GM19372 (cell line): ENCODE measurements at regions not wholly inside any gene's neighbourhood (a gene's known extent, or its start where the extent isn't known, plus 50 kb on each side); places are given as distances from the start of the nearest gene placed in this dataset.
"Not testable (repeated sequence)": the region's sequence is repeated elsewhere in the genome, so short reads cannot be mapped to it uniquely, and the experiment has no call there.

Experiments used
- ATAC-seq: cut with Tn5 transposase; IDR thresholded peaks from one replicate; pipeline ENCODE4 v1.9.1; 2021; ENCODE audit warnings: mild to moderate bottlenecking, low read depth, moderate library complexity; ENCODE audit not compliant: unreplicated experiment

DNA sequence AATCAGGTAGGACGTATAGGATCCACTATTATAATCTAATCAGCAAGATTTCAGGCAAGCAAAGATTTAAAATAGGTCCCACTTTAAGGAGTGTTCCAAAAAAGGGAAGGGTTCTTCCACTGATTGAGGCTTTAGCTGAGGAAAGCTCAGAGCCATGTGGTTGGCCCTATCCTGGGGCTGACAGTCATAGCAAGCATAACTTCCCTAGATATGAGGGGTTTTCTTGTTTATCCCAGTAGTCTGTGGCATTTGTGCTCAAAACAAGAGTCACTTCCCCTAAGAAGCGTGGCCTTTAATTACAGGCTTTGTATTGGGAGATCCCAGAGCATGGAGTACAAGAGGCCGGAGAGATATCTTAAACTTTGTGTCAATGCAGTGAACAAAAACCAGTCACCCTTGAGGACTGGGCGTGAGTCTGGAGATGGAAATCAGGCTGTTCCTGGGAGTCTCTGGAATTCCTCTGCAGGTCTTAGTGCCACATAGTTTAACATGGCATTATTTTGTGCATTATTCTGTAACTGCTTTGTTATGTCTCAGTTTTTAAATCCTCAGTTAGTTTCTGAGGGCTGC is 136.9 kb upstream of the FBXO11 start:
- ATAC-seq, result no peak

GRCh38 chr2:48043746-48044145 is 137.4 kb upstream of the FBXO11 start:
- ATAC-seq, result no peak

- no peak for ATAC-seq
Observed at GRCh38 chr2:48045613-48046012, 139.3 kb upstream of the FBXO11 start.

DNA sequence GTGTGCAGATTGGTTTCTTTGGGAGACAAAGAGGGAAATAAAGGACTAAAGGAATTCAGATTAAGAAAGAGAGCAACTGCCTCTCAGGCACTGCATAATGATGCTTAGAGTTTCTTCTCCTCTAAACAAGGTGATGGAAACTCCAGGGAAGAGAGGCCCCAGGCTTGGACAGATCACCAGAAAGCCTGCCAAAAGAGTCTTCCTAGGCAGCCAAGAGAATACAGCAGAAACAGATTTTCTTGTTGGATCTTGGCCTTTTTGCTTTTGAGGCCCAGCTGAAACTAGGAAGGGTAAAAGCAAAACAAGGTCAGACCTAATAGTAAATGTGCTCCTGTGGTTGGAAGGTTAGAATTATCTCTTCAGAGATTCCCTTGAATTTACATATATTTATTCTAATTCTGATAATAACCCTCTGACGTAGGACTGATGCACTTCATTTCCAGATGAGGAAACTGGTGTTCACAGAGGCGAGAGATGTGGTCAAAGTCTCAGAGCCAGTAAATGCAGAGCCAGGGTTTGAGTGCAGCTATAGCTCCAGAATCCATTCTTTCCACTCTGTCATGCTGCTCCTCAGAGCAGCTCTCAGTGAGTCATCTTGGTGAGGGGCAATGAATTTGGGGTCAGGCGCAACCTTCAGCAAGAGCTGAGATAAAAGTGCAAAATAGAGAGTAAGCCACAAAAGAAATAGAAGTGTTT is 142.3 kb upstream of the FBXO11 start:
- no peak for ATAC-seq

DNA sequence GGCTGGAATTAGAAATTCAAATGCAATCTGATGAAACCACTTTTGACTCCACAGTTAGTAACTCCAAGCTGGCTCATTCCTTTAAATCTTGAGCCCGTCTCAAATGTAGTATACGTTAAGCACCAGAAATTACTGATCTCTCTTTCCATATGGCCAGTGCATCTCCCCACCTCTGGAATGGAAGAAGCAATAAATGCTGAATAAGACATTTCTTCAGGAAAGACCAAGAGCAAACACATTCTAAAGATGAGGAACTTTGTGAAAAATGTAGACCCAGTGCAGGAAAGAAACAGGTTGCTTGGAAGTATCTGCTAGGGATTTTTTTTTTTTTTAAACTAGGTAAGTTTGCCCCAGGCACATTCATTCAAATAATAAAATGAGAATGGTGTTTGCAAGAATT is 143.1 kb upstream of the FBXO11 start:
- no peak for ATAC-seq

GRCh38 chr2:48050711-48051110 is 144.4 kb upstream of the FBXO11 start:
- ATAC-seq, result no peak

DNA sequence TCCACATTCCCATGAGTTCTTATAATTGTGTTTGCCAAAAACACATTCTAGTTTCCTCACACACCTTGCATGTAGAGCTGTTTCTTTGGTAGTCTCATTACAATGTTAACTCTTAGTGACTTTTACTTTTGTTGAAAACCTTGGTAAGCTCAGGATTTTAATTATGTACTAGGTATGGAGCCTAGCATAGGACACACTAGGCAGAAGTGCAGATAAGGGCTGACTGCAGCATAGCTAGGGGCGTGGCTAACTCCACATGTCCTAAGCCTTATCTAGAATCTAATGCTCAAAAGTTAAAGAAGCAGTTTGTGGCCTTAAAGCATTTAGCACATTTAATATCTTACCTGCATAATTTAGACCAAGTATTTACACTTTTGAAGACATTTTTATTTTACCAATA is 153.7 kb upstream of the FBXO11 start:
- ATAC-seq, result no peak

- ATAC-seq, result not testable (repeated sequence)
Observed at GRCh38 chr2:48061656-48062055, 155.4 kb upstream of the FBXO11 start.

- no peak for ATAC-seq
Observed at GRCh38 chr2:48065096-48065495, 158.8 kb upstream of the FBXO11 start.

- no peak for ATAC-seq
Observed at GRCh38 chr2:48066000-48066399, 159.7 kb upstream of the FBXO11 start.

DNA sequence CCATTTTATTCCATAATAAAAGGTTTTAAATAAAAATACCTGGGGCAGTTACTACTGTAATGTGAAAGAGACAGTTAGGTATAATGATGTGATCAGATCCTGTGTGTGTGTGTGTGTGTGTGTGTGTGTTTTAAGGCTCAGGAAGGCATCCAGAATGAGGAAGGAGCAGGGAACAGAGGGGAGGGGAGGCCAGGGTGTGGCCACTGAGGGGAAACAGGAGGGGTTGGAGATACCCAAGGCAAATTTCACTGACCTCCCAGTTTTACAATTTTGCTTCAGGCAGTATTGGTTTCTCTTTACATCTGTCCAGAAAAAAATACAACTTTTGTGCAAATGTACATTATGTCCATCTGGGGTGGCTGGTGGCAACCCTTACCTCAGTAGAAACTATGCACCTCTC is 163.5 kb upstream of the FBXO11 start:
- ATAC-seq, result no peak

GRCh38 chr2:48070415-48070814 is 164.1 kb upstream of the FBXO11 start:
- no peak for ATAC-seq

DNA sequence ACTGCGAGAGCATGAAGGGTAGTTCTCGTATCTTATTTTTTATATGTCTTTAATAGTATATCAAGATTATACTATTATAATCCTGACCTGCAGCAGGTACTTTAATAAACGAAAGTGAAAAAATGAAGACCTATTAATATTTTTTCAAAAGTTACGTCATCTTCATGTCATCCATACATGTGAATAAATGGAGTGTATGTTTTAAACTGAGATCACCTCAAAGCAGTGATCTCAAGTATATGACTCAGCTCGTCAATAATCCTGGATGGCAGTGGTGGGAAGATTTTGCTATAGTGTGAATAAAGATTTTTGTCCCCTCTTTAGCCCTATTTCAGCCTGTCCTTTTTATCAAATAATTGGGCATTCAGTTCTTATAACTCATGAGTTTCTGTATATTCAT is 166.3 kb upstream of the FBXO11 start:
- no peak for ATAC-seq

- ATAC-seq, result no peak
Observed at GRCh38 chr2:48075631-48076030, 169.3 kb upstream of the FBXO11 start.

DNA sequence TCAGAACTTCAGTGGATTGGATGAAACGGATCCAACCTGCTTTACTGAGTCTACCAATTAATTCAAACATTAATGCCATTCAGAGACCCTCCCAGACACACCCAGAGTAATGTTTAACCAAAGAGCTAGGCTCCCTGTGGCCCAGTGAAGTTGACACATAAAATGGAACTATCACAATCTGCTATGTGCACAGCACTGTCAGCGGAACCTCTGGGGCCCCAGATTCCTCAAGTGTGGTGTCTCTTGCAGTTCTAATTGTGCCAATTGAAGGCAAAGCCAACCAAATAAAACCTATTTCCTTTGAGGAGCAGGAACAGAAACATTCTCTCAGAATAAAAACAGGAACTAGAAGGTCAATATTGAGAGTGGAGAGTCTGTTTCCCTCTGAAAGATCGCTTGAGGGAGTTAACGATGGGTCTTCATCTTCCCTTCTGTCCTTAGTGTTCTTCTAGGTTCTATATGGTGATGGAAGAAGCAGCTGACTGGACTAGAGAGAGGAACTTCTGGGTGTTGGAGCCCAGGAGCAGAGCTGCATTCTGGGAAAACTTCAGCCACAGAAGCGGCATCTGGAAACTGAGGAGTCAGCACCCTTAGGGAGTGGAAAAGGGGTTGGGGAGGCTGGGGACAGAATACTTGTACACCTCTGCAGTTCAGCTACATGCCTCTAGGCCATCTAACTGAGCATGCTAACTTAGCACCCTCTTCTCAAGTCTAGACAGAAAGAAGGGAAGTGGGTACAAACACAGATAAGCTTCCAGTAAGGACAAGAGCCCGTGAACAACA is 174.4 kb upstream of the FBXO11 start:
- no peak for ATAC-seq

- no peak for ATAC-seq
Observed at GRCh38 chr2:48081317-48081628, 175.0 kb upstream of the FBXO11 start.

DNA sequence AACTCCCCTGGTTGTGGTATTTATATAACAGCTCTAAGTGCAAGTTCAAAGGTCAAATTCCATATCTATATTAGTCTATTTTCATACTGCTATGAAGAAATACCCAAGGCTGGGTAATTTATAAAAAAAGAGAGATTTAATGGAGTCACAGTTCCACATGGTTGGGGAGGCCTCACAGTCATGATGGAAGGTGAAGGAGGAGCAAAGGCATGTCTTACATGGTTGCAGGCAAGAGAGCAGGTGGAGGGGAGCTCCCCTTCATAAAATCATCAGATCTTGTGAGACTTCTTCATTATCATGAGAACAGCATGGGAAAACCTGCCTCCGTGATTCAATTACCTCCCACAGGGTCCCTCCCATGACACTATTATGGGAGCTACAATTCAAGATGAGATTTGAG is 179.6 kb upstream of the FBXO11 start:
- no peak for ATAC-seq

DNA sequence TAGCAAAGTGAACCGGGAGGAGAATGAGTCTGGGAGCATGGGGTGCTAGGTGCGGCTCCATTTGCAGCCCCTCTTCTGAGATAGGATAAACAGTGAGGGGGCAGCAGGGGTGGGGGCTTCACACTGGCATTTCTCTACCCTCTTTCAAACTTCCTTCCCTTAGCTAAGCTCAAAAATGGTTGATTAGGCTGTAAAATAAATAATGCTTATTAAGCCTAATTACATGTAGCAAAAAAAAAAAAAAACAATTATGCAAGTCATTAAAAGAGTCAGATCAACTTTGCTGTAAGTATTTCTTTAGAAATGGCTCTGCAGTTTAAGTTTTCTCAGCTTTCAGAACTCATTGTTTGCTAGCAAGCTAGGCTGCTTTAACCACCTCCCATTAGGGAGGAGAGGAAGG is 182.7 kb upstream of the FBXO11 start:
- ATAC-seq, result no peak

GRCh38 chr2:48089644-48090043 is 183.3 kb upstream of the FBXO11 start:
- no peak for ATAC-seq

DNA sequence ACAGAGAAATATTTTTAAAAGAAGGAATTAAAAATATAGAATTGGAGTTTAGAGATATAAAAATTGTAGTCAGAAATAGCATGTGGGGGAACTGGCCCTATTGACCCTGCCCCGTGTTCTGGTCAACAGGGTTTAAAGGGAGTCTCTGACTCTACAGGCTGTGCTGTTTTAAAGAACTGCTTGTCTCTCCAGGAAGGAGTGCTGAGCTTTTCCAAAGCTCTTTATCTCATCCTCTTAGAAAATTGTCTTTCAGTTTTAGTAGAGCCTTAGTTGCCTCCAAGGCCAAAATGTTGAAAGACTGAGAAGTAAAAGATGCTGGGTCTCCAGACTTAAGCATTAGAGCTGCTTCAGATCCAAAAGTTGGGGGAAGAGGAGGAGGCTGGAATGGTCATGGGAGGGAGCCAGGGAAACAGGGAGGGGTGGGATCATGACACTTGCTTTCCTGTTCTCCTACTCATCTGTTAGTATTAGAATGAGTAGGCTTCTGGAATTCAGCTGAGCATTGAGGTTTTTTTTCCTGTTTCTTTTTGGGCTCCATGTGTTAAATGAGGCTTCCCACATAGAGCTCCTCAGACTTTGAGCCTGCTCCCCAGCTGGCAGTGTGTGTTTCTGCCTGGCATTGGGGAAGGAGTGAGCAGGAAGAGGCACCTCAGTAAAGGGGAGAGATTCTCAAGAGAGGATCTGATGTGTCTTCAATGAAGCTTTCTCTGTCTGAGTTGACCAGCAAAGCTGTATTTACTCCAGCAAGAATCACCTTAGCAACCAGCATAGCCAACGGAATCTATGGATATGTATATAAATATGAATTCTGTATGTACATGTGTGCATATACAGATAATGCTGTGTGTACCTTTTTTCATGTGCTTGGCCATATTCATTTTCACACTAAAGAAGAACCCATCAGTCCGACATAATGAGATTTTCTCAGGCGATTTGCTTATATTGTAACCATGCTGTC is 186.8 kb upstream of the FBXO11 start:
- ATAC-seq, result no peak

GRCh38 chr2:48096765-48097164 is 190.5 kb upstream of the FBXO11 start:
- ATAC-seq, result not testable (repeated sequence)
